Adrenal gland (tissue), 5 donors: ENCODE measurements at regions not wholly inside any gene's neighbourhood (a gene's known extent, or its start where the extent isn't known, plus 50 kb on each side); places are given as distances from the start of the nearest gene placed in this dataset.

ENCODE experiments used
- POLR2A ChIP-seq, 2 donors: fragments of 450-650 bp; IDR thresholded peaks; one replicate each; pipeline ENCODE4 v1.6.1; 2017; ENCODE audit warnings: antibody characterized with exemption in 2 of 2, mild to moderate bottlenecking in 2 of 2, moderate library complexity in 1 of 2
- TF ChIP-seq, protein P1 (sequence below), 6 experiments: fragments of 450-650 bp in 4 of 6; fragments of 200-600 bp in 2 of 6; sonication (generic) in 1 of 6; IDR thresholded peaks; 1 replicate in 5 of 6; 2 replicates in 1 of 6; pipeline versions ENCODE4 v1.5.1 to v1.8.0; 2016 to 2021; ENCODE audit warnings: antibody characterized with exemption in 6 of 6, mild to moderate bottlenecking in 2 of 6, moderate library complexity in 1 of 6
- donor health status: DM: no; HTN: no; CAD: no.

DNA sequence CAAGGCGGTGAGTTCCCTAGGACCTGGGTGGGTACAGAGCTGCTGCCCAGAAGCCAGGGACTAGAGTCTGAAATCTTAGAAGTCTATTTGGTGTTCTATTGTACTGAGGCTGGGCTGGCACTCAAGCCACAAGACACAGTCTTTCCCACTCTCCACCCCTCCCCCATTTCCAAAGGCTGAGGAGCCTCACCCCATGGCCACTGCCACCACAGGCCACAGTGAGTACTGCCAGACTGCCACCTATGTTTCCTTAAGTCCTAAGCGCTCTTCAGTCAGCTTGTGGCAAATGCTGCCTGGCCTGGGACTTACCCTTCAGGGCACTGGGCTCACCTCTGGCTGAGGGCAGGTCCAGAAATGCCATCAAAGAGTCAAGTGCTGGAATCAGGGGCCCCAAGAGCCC lies 469.3 kb downstream of the HAO1 start:
- TF ChIP-seq, protein P1, sequence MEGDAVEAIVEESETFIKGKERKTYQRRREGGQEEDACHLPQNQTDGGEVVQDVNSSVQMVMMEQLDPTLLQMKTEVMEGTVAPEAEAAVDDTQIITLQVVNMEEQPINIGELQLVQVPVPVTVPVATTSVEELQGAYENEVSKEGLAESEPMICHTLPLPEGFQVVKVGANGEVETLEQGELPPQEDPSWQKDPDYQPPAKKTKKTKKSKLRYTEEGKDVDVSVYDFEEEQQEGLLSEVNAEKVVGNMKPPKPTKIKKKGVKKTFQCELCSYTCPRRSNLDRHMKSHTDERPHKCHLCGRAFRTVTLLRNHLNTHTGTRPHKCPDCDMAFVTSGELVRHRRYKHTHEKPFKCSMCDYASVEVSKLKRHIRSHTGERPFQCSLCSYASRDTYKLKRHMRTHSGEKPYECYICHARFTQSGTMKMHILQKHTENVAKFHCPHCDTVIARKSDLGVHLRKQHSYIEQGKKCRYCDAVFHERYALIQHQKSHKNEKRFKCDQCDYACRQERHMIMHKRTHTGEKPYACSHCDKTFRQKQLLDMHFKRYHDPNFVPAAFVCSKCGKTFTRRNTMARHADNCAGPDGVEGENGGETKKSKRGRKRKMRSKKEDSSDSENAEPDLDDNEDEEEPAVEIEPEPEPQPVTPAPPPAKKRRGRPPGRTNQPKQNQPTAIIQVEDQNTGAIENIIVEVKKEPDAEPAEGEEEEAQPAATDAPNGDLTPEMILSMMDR (IDR thresholded peaks at IDR 0.05): no peak
- TF ChIP-seq POLR2A (IDR thresholded peaks at IDR 0.05): no peak
